H7 (cell line): ENCODE measurements at regions not wholly inside any gene's neighbourhood (a gene's known extent, or its start where the extent isn't known, plus 50 kb on each side); places are given as distances from the start of the nearest gene placed in this dataset.

ENCODE experiments used
- DNase-seq: peaks from one replicate; pipeline ENCODE4 v3.0.0; 2012
- H3K27me3 ChIP-seq: 2 replicates; pipeline ENCODE4 v1.6.0; 2011; ENCODE audit warnings: mild to moderate bottlenecking, low read length; ENCODE audit not compliant: control insufficient read depth, insufficient read depth
- H3K36me3 ChIP-seq: replicated peaks from 2 replicates; pipeline ENCODE4 v1.5.1; 2011; ENCODE audit warnings: low read length; ENCODE audit not compliant: control insufficient read depth, insufficient read depth
- H3K4me3 ChIP-seq: 2 replicates; pipeline ENCODE4 v1.5.1; 2011; ENCODE audit warnings: low read depth, mild to moderate bottlenecking, control low read depth, low read length, moderate library complexity; ENCODE audit not compliant: insufficient read depth

- Histone ChIP-seq H3K27me3 (no peaks in the 10 kb centered on the region), H3K4me3 (no peak overlapping the region), H3K36me3 (no peaks in the 10 kb centered on the region)
- no peak for DNase-seq
Observed at GRCh38 chr12:126349383-126349782, 1284.1 kb downstream of the AACS start.

GRCh38 chr12:126353604-126354003 lies 1288.4 kb downstream of the AACS start:
- H3K4me3 ChIP-seq = no peak overlapping the region
- DNase-seq = no peak
- H3K36me3 ChIP-seq = no peaks in the 10 kb centered on the region
- no peaks in the 10 kb centered on the region for H3K27me3 ChIP-seq

- H3K36me3 ChIP-seq = no peaks in the 10 kb centered on the region
Observed at GRCh38 chr12:126354633-126355032, 1289.4 kb downstream of the AACS start.

GRCh38 chr12:126355346-126355745 lies 1290.1 kb downstream of the AACS start:
- DNase-seq = no peak

More at GRCh38 chr12:126354633-126355032, 1289.4 kb downstream of the AACS start:
- DNase-seq = no peak
- H3K27me3 ChIP-seq = no peaks in the 10 kb centered on the region
- H3K4me3 ChIP-seq = no peak overlapping the region

GRCh38 chr12:126358806-126359205 lies 1293.6 kb downstream of the AACS start:
- DNase-seq = no peak

More at GRCh38 chr12:126355346-126355745, 1290.1 kb downstream of the AACS start:
- Histone ChIP-seq H3K36me3 (no peaks in the 10 kb centered on the region), H3K27me3 (no peaks in the 10 kb centered on the region), H3K4me3 (no peak overlapping the region)

GRCh38 chr12:126359216-126359615 lies 1294.0 kb downstream of the AACS start:
- Histone ChIP-seq H3K36me3 (no peaks in the 10 kb centered on the region), H3K4me3 (no peak overlapping the region), H3K27me3 (no peaks in the 10 kb centered on the region)
- DNase-seq = no peak

More at GRCh38 chr12:126358806-126359205, 1293.6 kb downstream of the AACS start:
- Histone ChIP-seq H3K36me3 (no peaks in the 10 kb centered on the region), H3K27me3 (no peaks in the 10 kb centered on the region), H3K4me3 (no peak overlapping the region)

- Histone ChIP-seq H3K4me3 (no peak overlapping the region), H3K36me3 (no peaks in the 10 kb centered on the region), H3K27me3 (no peaks in the 10 kb centered on the region)
- no peak for DNase-seq
Observed at GRCh38 chr12:126361804-126362203, 1296.6 kb downstream of the AACS start.

GRCh38 chr12:126362493-126362892 lies 1297.3 kb downstream of the AACS start:
- no peak overlapping the region for H3K4me3 ChIP-seq
- DNase-seq = no peak
- H3K27me3 ChIP-seq = no peaks in the 10 kb centered on the region
- H3K36me3 ChIP-seq = no peaks in the 10 kb centered on the region

GRCh38 chr12:126362964-126363363 lies 1297.7 kb downstream of the AACS start:
- peak; percentile 48 for DNase-seq
- Histone ChIP-seq H3K27me3 (no peaks in the 10 kb centered on the region), H3K4me3 (no peak overlapping the region), H3K36me3 (no peaks in the 10 kb centered on the region)

- Histone ChIP-seq H3K4me3 (no peak overlapping the region), H3K27me3 (no peaks in the 10 kb centered on the region), H3K36me3 (no peaks in the 10 kb centered on the region)
- DNase-seq = no peak
Observed at GRCh38 chr12:126369487-126370463, 1304.5 kb downstream of the AACS start.

GRCh38 chr12:126383506-126383905 lies 1318.3 kb downstream of the AACS start:
- DNase-seq = no peak
- H3K4me3 ChIP-seq = no peak overlapping the region
- H3K36me3 ChIP-seq = no peaks in the 10 kb centered on the region
- H3K27me3 ChIP-seq = no peaks in the 10 kb centered on the region

GRCh38 chr12:126384026-126384564 lies 1318.9 kb downstream of the AACS start:
- no peak overlapping the region for H3K4me3 ChIP-seq
- no peaks in the 10 kb centered on the region for H3K36me3 ChIP-seq
- DNase-seq = peak; percentile 13

GRCh38 chr12:126385785-126386184 lies 1320.5 kb downstream of the AACS start:
- DNase-seq = no peak
- Histone ChIP-seq H3K36me3 (no peaks in the 10 kb centered on the region), H3K4me3 (no peak overlapping the region), H3K27me3 (no peaks in the 10 kb centered on the region)

More at GRCh38 chr12:126384026-126384564, 1318.9 kb downstream of the AACS start:
- no peaks in the 10 kb centered on the region for H3K27me3 ChIP-seq

- Histone ChIP-seq H3K36me3 (no peaks in the 10 kb centered on the region), H3K27me3 (no peaks in the 10 kb centered on the region), H3K4me3 (no peak overlapping the region)
- DNase-seq = no peak
Observed at GRCh38 chr12:126389220-126389841, 1324.1 kb downstream of the AACS start.

- no peak for DNase-seq
- no peaks in the 10 kb centered on the region for H3K36me3 ChIP-seq
- H3K27me3 ChIP-seq = no peaks in the 10 kb centered on the region
- no peak overlapping the region for H3K4me3 ChIP-seq
Observed at GRCh38 chr12:126389961-126390360, 1324.7 kb downstream of the AACS start.
